ENCODE measurements at regions not wholly inside any gene's neighbourhood (a gene's known extent, or its start where the extent isn't known, plus 50 kb on each side); places are given as distances from the start of the nearest gene placed in this dataset.

DNA sequence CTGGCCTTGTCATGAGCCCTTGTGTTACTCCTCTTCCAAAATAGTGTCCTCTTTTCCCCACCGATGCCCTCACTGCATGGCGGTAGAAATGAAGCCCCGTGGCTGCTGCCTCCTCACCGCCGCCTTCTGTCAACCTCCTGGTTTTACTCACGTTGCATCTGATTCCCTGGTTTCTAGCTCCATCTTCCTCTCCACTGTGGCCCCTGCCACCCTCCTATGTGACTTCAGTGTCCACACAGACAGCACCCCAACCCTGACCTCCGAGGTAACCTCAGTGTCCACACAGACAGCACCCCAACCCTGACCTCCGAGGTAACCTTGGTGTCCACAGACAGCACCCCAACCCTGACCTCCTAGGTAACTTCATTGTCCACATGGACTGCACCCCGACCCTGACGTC is 122.8 kb upstream of the THBS2 start (continued):
- TF ChIP-seq NR2C2 (IDR thresholded peaks at IDR 0.05; ENCODE audit: borderline replicate concordance, control insufficient read depth, insufficient read length, low read depth), result no peak
- TF ChIP-seq, protein P1, sequence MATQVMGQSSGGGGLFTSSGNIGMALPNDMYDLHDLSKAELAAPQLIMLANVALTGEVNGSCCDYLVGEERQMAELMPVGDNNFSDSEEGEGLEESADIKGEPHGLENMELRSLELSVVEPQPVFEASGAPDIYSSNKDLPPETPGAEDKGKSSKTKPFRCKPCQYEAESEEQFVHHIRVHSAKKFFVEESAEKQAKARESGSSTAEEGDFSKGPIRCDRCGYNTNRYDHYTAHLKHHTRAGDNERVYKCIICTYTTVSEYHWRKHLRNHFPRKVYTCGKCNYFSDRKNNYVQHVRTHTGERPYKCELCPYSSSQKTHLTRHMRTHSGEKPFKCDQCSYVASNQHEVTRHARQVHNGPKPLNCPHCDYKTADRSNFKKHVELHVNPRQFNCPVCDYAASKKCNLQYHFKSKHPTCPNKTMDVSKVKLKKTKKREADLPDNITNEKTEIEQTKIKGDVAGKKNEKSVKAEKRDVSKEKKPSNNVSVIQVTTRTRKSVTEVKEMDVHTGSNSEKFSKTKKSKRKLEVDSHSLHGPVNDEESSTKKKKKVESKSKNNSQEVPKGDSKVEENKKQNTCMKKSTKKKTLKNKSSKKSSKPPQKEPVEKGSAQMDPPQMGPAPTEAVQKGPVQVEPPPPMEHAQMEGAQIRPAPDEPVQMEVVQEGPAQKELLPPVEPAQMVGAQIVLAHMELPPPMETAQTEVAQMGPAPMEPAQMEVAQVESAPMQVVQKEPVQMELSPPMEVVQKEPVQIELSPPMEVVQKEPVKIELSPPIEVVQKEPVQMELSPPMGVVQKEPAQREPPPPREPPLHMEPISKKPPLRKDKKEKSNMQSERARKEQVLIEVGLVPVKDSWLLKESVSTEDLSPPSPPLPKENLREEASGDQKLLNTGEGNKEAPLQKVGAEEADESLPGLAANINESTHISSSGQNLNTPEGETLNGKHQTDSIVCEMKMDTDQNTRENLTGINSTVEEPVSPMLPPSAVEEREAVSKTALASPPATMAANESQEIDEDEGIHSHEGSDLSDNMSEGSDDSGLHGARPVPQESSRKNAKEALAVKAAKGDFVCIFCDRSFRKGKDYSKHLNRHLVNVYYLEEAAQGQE (IDR thresholded peaks at IDR 0.05; ENCODE audit: low read depth, low read length), result no peak

DNA sequence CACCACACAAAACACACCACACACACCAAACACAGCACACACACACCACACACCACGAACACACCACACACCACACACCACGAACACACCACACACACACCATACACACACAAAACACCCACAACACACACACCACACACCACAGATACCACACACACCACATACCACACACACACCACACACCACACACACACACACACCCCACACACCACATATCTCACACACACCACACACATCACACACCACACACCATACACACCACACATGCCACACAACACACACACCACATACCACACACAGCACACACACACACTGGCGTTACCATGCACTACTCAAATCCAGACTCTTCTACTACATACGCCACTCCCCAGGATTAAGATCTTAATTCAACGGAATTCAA is 118.9 kb upstream of the THBS2 start:
- Histone ChIP-seq H3K4me1 (ENCODE audit: control insufficient read depth, insufficient read depth, low read length) (no peaks in the 10 kb centered on the region), H3K79me2 (ENCODE audit: control insufficient read depth, insufficient read depth, low read length) (no peaks in the 10 kb centered on the region), H3K27ac (ENCODE audit: control insufficient read depth, insufficient read depth) (no peak overlapping the region), H3K9me3 (replicated peaks; ENCODE audit: control insufficient read depth, insufficient read depth, low read length) (no peaks in the 10 kb centered on the region; the same call in 2 of the 3 replicates), H3K4me2 (ENCODE audit: control insufficient read depth, insufficient read depth) (no peak overlapping the region), H3K9ac (ENCODE audit: control insufficient read depth, insufficient read depth, low read length) (no peak overlapping the region), H3K4me3 (no peak overlapping the region), H2AFZ (ENCODE audit: control insufficient read depth, low read depth, low read length) (no peak overlapping the region), H4K20me1 (ENCODE audit: control insufficient read depth, insufficient read depth) (no peaks in the 10 kb centered on the region), H3K27me3 (replicated peaks in 1 of 2; ENCODE audit: control insufficient read depth in 2 of 2, insufficient read depth in 2 of 2, low read length in 1 of 2) (no peaks in the 10 kb centered on the region), H3K36me3 (ENCODE audit: control insufficient read depth in 2 of 2, insufficient read depth in 2 of 2, low read length in 1 of 2) (no peaks in the 10 kb centered on the region)
- in situ Hi-C loops (cut with MboI), result no loop called here
- WGBS (ENCODE audit: insufficient coverage, insufficient replicate concordance, low lambda C conversion rate, missing lambda C conversion rate), result 64% methylated on average over 3 of the region's 5 CpGs
- ChIA-PET SMC1A (ENCODE audit: uncharacterized antibody, unreplicated experiment) (no interaction called here), POLR2A (no interaction called here), CTCF (no interaction called here), RAD21 (ENCODE audit: unreplicated experiment) (no interaction called here)
- no peak for TF ChIP-seq TARDBP (IDR thresholded peaks at IDR 0.05; ENCODE audit: borderline replicate concordance)
- 0 out of 2 replicates have a peak, but pooled peaks have one; percentile 19 for TF ChIP-seq FOXK2 (IDR thresholded peaks at IDR 0.05)
- intact Hi-C loops (cut with micrococcal nuclease; ENCODE audit: unreplicated experiment), result no loop called here
- no TSS peak for BruUV-seq (replicated peaks)
- DNase-seq (ENCODE audit: low read depth, low spot score), result no peak
- no peak for FAIRE-seq
- no peak for ATAC-seq
